ENCODE measurements at regions not wholly inside any gene's neighbourhood (a gene's known extent, or its start where the extent isn't known, plus 50 kb on each side); places are given as distances from the start of the nearest gene placed in this dataset.

GRCh38 chr4:84441758-84442377 is 57.2 kb downstream of the NKX6-1 start:
- no peak for DNase-seq (ENCODE audit: low spot score)
- H3K27ac ChIP-seq (ENCODE audit: low read depth, low read length, poor library complexity, severe bottlenecking), result no peak overlapping the region
- H3K4me3 ChIP-seq (ENCODE audit: low read depth, low read length, poor library complexity, severe bottlenecking), result no peak overlapping the region
- no peaks in the 10 kb centered on the region for H3K9me3 ChIP-seq (ENCODE audit: low read depth, low read length, poor library complexity, severe bottlenecking)
- no peaks in the 10 kb centered on the region for H3K36me3 ChIP-seq (ENCODE audit: insufficient read depth, low read length, poor library complexity, severe bottlenecking)
- intact Hi-C loops (cut with micrococcal nuclease; ENCODE audit: unreplicated experiment), result no loop called here
- no TSS peak for BruUV-seq (replicated peaks)
- H3K4me1 ChIP-seq (ENCODE audit: insufficient read depth, low read length, poor library complexity, severe bottlenecking), result no peaks in the 10 kb centered on the region
- CTCF ChIA-PET, result no interaction called here
- no peak for TF ChIP-seq CTCF (conservative IDR thresholded peaks at IDR 0.05; ENCODE audit: low read depth, low read length)
- TF ChIP-seq EZH2 (IDR thresholded peaks at IDR 0.05; ENCODE audit: borderline replicate concordance, low read depth, low read length, poor library complexity, severe bottlenecking), result no peak
- POLR2A ChIA-PET (ENCODE audit: low non-redundant PET), result interaction anchor here (0.7 kb wide), 1 partner anchor 10 kb away, joined by 4 read pairs; no protein-coding TSS in a partner anchor
- peaks cover 47% of the 10 kb centered on the region for H3K27me3 ChIP-seq (replicated peaks; ENCODE audit: insufficient read depth, low read depth, low read length, poor library complexity)

- intact Hi-C loops (cut with micrococcal nuclease; ENCODE audit: unreplicated experiment), result no loop called here
- no peaks in the 10 kb centered on the region for H3K4me1 ChIP-seq (ENCODE audit: insufficient read depth, low read length, poor library complexity, severe bottlenecking)
- no peaks in the 10 kb centered on the region for H3K9me3 ChIP-seq (ENCODE audit: low read depth, low read length, poor library complexity, severe bottlenecking)
- H3K4me3 ChIP-seq (ENCODE audit: low read depth, low read length, poor library complexity, severe bottlenecking), result no peak overlapping the region
- POLR2A ChIA-PET (ENCODE audit: low non-redundant PET), result no interaction called here
- DNase-seq (ENCODE audit: low spot score), result no peak
- no TSS peak for BruUV-seq (replicated peaks)
- no peak overlapping the region for H3K27ac ChIP-seq (ENCODE audit: low read depth, low read length, poor library complexity, severe bottlenecking)
- peaks cover 48% of the 10 kb centered on the region for H3K27me3 ChIP-seq (replicated peaks; ENCODE audit: insufficient read depth, low read depth, low read length, poor library complexity)
- no peaks in the 10 kb centered on the region for H3K36me3 ChIP-seq (ENCODE audit: insufficient read depth, low read length, poor library complexity, severe bottlenecking)
- no peak for TF ChIP-seq EZH2 (IDR thresholded peaks at IDR 0.05; ENCODE audit: borderline replicate concordance, low read depth, low read length, poor library complexity, severe bottlenecking)
- TF ChIP-seq CTCF (conservative IDR thresholded peaks at IDR 0.05; ENCODE audit: low read depth, low read length), result no peak
- CTCF ChIA-PET, result no interaction called here
Measured at GRCh38 chr4:84439996-84440395, 59.1 kb downstream of the NKX6-1 start.

- no peak overlapping the region for H3K27ac ChIP-seq (ENCODE audit: low read depth, low read length, poor library complexity, severe bottlenecking)
- H3K36me3 ChIP-seq (ENCODE audit: insufficient read depth, low read length, poor library complexity, severe bottlenecking), result no peaks in the 10 kb centered on the region
- ChIA-PET CTCF (no interaction called here), POLR2A (ENCODE audit: low non-redundant PET) (no interaction called here)
- H3K9me3 ChIP-seq (ENCODE audit: low read depth, low read length, poor library complexity, severe bottlenecking), result no peaks in the 10 kb centered on the region
- no peaks in the 10 kb centered on the region for H3K4me1 ChIP-seq (ENCODE audit: insufficient read depth, low read length, poor library complexity, severe bottlenecking)
- H3K27me3 ChIP-seq (replicated peaks; ENCODE audit: insufficient read depth, low read depth, low read length, poor library complexity), result peaks cover 38% of the 10 kb centered on the region
- DNase-seq (ENCODE audit: low spot score), result no peak
- TF ChIP-seq CTCF (conservative IDR thresholded peaks at IDR 0.05; ENCODE audit: low read depth, low read length) (no peak), EZH2 (IDR thresholded peaks at IDR 0.05; ENCODE audit: borderline replicate concordance, low read depth, low read length, poor library complexity, severe bottlenecking) (no peak)
- intact Hi-C loops (cut with micrococcal nuclease; ENCODE audit: unreplicated experiment), result no loop called here
- BruUV-seq (replicated peaks), result no TSS peak
- no peak overlapping the region for H3K4me3 ChIP-seq (ENCODE audit: low read depth, low read length, poor library complexity, severe bottlenecking)
Measured at GRCh38 chr4:84436812-84437211, 62.3 kb downstream of the NKX6-1 start.
